OCI-LY7 (cell line): ENCODE measurements at regions not wholly inside any gene's neighbourhood (a gene's known extent, or its start where the extent isn't known, plus 50 kb on each side); places are given as distances from the start of the nearest gene placed in this dataset.

ENCODE experiments used
- CTCF ChIP-seq: fragments of 200-600 bp; sonication (generic); conservative IDR thresholded peaks from 2 replicates; pipeline ENCODE4 v1.5.1; 2014; ENCODE audit warnings: mild to moderate bottlenecking, antibody characterized with exemption, low read length, moderate library complexity, mixed read lengths
- EZH2phosphoT487 ChIP-seq: fragments of 200-600 bp; sonication (generic); IDR thresholded peaks from 2 replicates; pipeline ENCODE4 v1.6.1; 2018; ENCODE audit warnings: low read depth, borderline replicate concordance, mild to moderate bottlenecking, mixed run types, antibody characterized with exemption, low read length, moderate library complexity, mixed read lengths

GRCh38 chr3:106263546-106263945 lies 394.7 kb upstream of the CBLB start:
- no peak for TF ChIP-seq CTCF
- no peak for TF ChIP-seq EZH2phosphoT487
